HS-27A (cell line): ENCODE measurements at regions not wholly inside any gene's neighbourhood (a gene's known extent, or its start where the extent isn't known, plus 50 kb on each side); places are given as distances from the start of the nearest gene placed in this dataset.
A peak's percentile ranks its signal among the peaks of the same experiment; 100 is the strongest.

Source experiments
- DNase-seq: peaks from one replicate; pipeline ENCODE4 v3.0.0-alpha.2; 2012; ENCODE audit warnings: low read depth, missing footprints

DNA sequence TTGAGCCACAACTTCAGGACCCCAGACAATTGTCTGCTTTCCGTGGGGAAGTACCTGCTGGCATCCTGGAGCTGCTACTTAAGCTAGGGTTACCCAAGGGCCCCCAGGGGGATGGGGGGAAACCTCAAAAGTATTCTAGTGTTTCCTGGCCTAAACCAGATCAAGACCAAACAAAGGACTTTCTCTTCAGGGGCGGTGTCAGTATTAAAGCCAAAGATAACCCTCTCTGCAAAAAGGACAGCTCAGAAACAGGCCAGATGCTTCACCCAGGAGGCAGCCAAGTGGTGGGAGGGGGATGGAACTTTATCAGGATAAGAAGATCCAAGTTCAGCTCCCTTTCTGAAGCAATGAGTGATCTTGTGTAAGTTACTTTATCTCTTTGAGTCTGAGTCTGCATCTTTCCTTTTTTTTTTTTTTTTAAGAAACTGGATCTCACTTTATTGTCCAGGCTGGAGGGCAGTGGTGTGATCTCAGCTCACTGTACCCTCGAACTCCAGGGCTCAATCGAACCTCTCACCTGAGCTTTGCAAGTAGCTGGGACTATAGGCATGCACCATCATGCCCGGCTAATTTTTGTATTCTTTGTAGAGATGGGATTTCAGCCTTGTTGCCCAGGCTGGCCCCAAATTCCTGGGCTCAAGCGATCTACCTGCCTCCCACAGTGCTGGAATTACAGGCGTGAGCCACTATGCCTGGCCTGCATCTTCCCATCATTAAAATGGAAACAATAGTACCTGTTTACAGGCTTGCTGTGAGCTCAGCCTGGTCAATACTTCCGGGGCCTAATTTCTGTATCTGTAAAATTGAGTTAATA lies 151.8 kb upstream of the PTPRM start:
- no peak for DNase-seq

DNA sequence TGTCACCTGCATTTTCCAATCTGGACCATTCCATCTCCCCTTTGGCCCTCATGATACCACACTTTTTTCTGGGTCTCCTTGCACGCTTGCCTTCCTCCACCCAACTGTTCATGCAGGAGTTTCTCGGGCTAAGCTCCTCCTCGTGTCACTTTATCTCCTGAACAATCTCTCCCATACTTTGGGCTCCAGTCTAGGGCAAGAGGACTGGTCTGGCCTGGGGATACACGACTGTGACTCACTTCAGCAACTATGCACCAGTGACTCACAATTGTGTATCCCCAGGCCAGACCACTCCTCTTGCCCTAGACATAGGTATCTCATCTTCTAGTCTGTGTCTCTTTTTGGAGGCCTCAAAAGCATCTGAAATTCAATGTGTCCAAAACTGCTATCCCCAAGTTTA lies 149.4 kb upstream of the PTPRM start:
- DNase-seq = peak; percentile 14

DNA sequence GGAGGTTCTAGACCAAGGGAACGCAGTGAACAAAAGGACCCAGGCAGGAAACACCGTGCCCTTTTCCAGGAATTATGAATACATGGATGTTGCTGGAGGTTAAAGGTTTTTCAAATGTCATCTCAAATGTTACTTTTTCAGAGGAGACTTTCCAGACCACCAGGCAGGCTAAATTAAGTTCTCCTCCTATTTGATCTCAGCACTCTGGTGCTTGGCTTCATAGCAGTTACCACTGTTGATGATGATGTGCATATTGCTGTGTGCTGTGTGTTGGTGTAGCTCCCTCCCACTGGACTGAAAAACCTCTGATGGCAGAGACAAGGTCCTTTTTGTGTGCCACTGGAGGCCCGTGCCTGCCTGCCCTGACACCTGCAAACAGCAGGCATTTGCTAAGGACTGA lies 137.3 kb upstream of the PTPRM start:
- no peak for DNase-seq

DNA sequence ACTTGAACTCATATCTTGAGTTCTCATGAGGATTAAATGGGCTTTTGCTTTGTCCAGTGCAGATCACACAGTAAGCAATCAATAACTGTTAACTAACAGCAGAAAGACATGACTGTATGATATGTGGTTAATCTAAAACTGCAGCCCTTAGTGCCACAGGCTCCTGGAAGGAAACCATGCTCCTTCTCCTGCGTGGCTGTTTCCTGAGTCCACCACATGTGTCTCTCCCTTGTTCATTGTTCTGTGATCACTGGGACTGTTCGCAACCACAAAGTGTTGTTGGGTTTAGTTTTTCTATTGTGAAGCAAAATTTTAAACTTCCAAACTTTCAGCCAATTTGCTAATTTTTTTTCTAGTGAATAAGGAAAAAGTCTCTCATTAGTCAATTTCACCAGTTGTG lies 130.9 kb upstream of the PTPRM start:
- DNase-seq = no peak

DNA sequence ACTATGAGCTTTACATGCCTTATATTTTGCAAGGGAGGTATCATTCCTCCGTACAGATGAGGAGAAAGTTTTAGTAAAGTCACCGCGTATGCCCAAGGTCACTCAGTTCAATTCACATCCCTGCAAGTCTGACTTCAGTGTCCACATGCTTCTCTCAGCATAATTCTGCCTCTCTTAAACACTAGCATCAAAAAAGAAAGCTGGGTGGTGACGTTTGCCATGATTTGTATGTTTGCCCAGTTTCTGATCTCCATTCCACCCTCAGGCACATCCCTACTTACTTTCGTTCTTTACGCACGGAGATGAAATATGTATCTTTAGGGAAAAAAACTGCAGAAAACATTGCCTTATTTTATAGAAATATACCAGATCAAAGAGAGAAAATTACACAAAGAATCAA lies 129.2 kb upstream of the PTPRM start:
- no peak for DNase-seq

DNA sequence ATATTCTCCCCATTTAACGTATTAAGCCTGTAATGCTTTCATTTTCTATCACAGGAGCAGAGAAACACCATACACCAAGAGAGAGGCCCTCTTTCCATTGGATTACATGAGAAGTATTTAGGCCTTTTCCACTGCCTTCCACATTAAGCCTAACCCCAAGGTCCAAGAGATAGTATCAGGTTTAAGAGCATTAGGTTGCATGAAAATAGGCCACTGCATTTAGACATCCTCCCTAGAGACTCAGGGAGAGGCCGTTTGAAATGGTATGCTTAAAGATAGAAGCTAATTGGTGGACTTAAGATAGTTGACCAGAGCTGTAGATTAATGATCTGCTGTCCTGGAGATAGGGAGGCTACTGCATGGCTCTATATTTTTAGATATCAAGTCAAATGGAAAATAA lies 128.5 kb upstream of the PTPRM start:
- no peak for DNase-seq

DNA sequence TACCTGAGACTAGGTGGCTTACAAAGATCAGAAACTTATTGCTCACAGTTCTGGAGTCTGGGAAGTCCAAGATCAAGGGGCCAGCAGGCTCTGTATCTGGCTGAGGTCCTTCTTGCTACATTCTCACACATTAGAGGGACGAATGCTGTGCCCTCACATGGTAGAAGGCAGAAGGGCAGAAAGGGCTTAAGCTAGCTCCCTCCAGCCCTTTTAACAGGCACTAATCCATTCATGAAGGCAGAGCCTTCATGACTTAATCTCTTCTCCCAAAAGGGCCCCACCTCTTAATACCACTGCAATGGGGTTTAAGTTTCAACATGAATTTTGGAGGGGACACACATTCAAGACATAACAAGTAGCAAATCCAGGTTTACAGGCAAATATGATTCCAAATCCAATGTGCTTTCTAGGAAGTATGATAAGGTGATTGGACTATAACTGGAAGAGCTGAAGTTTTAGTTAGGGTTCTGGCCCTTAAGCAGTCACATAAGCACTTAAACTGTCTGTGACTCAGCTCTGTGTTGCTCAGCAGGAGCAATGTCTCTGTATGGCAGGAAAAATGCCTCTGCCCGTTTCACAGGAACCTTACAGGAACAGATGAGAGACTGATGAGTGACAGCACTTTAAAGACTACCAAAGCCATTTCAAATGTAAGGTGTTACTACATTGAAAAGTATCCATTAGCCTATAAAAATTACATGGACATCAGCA lies 119.6 kb upstream of the PTPRM start:
- no peak for DNase-seq

DNA sequence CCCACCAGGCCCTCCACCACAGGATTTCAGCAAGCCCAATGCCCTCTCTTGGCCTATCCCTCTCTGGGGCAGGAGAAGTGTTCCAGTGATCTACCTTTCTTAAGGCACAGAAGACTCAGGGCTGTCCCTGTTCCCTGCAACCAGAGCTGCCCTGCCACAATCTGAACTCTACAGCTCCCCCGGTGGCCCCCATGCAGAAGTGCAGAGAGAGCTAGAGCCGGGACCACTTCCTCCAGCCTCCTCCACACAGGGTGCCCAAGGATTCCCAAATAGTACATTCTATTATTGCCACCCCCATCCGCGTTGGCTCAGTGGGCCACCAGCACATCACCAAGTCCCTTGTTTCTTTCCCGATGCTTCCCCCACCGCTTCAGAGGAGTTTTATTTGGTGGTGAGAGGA lies 114.8 kb upstream of the PTPRM start:
- peak; percentile 3 for DNase-seq

DNA sequence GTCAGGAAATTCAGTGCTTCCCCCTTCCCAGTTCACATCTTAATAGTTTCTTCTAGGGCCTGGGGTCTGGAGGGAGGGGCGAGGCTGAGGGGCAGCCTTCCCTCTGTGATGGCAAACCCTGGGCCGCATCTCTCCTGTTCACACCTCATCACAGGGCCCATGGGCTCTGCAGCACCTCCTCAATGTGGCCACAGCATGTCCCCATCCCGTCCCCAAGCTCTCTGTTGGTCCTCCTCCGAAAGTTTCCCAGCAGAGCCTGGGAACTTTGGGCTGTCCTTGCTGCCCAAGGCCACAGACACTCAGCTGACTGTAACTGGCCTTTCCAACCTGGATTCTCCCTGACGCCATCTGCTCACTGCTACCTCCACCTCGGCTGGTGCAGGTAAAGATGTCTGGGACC lies 112.7 kb upstream of the PTPRM start:
- no peak for DNase-seq

DNA sequence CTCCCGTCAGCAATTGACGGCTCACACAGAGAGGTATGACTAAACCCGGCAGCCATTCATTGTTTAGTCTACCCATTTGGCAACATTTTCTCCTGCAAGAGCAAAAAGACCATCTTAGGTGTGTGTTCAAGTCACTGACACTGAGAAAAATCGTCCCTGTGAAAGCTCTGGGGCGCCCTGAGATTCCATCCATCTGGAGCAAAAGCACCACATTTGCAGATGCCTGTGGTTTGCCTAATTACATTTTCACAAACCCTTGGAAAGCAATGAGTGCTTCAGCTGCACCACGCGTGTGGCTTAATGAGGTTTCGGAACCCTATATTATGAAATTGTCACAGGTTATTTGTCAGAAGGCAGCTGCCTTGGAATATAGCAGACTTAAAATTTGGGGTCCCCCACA lies 110.7 kb upstream of the PTPRM start:
- DNase-seq = no peak

DNA sequence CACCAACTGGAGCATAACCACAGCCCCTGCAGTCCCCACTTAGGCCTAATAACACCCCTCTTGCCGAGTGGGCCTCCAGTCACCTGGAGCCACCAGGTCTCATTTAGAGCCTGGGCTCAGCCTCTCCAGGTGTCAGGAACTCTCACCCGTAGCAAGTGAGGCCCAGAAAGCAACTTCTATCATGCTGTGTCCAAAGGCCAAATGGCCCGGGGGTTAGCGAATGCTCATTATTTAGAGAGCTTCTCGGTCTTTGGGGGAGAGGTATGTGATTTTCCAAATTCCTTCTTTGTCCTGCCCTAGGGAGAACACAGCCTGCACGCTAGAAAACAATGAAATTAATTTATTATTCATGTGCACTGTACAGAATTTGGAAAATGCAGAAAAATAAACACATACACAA lies 109.9 kb upstream of the PTPRM start:
- DNase-seq = no peak

DNA sequence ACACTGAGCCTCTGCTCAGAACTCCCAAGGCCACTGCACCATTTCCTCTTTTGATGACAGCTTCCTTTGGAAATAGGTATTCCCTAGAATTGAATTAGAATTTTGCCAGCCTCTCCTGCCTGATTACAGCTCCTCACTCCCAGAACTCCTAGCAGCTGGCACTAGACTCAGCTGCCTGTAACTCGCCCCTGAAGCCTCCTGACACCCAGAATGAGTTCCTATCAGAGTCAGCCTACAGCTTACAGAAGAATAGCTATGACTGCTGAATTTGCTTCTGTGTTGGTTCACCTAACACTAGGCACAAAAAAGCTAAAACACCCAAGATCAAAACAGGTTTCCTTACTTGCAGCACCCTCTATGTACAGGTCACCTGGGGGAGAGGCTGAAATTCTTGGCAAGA lies 108.2 kb upstream of the PTPRM start:
- DNase-seq = no peak

DNA sequence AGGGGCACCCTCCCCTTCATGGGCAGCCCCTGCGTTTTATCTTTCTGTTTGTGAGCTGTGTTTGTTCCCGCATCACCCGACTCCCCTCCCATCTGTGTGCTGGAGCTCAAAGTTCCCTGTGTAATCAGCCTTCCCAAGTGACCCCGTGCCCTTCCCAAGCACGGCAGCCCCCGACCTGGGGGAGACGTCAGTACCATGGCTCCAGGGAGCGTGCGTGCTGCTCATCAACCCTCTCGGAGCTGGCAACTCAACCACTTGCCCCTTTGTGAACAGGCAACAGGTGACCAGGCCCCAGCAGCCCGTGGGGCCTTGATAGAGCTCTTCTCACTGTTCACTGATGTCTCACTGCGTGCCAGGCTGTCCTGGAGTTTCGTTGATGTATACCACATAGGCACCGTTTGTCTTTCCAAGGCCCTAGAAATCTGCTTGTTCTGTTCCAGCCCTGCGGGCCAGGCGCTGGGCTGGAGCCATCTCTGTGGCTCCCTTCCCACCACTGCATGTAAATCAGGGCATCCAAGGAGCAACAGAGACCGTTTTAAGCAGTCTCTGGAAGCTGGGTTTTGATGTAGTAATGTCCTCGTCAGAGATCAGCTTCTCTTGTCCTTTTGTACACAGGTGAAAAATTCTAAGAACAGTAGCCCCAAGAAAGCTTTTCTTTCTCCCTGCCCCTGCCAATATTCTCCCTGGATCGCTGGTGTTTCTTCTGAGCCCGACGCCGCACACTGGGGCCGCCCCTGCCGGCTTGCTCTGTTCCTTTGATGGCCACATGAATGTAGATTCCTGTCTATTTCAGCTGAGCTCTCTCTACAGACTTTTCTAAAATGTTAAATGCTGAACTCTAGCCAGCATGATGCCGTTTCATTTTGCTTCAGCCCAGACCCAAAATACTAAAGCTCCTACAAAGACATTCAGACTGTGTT lies 107.0 kb upstream of the PTPRM start:
- DNase-seq = no peak

DNA sequence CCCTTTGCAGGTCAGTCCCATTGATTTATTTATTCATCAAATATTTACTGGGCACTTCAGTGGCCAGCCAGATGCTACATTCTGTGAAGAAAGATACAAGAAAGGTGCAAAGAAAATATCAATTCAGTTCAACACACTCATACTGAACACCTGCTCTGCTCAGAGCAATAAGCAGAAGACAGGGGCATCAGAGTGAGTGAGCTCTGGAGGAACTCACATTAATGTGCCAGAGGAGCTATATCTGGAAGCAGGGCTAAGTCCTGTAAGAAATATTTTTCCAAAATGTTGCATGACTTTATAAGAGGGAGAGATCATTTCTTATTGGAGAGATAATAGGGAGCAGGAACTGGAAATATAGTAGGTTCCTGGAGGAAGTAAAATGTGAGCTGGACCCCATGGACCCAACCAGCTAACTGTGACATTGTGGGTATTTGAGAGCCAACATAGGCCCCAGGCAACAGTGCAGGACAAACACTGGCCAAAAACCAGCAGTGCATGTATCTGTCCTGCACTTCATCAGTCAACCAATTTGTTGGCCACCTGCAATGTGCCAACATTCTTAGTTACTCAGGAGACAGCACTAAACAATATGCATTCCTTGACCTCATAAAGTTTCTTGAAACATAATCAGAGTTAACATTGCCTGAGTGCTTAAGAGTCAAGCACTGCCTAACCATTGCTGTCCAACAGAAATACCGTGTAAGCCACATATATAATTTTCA lies 102.7 kb upstream of the PTPRM start:
- no peak for DNase-seq

DNA sequence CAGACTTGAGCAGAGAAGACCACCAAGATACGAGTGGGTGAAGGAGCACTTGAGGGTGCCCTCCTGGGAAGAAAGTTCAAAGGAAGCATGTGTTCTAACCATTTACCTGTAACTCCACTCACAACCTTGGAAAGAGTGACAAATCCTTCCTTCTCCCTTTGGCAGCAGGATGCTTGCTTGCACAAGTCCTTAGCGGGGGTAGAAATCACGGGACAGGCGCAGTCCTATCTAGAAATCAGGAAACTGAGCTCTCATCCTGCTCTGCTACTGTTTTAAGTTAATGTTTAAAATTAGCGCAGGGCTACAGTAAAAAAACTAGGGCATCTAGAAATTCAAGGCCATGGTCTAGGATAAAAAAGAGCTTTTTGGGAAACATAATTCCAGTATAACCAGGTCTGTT lies 100.9 kb upstream of the PTPRM start:
- no peak for DNase-seq

DNA sequence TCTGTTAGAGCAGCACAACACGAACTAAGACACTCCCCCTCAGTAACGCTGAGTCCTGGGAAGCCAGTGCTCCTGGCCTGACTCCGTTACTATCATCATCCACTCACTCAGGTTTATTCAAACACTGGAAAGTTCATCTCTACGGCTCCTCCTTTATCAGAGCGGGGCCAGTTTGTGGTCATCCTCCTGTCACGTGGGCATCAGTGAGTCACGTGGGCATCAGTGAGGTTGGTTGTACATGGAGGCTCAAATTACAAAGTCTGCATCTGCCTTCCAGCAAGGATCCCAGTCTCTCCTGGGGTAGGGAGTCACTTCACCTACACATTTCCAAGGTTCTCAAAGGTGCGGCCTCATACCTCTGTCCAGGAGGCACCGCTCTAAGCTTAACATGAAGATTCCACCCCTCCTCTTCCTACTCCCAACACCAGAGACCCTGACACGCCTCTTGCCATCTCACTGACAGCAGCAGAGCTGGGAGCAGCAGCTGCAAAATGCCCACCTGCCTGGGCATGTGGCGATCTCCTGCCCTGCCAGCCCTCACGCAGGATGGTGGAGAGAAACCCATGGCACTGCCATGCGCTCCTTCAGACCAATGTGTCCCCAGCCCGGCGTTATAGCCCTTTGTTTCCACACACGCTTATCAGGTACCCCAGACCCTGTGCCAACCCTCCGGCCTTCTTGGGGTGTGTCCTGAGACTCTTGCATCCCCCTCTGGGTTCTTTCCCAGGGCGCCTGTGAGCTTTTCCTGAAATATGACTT lies 99.2 kb upstream of the PTPRM start:
- DNase-seq = no peak

DNA sequence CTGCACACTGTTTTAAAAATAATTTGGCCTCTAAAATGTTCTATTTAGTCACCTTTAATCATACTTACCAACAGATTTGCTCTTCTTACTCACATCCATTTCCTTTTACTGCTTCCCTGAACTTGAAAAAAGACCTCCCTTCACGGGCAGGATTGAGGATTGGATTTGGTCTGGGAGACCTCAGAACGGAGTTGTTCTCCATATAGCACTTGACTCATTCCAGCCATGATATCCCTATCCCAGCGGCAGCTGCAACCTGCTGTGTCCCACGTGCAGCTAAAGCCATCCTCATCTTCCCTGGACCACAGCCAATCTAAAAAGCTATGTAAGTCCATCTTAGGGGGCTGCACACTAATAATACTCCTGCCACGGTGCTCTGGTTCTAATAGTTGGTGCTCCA lies 97.0 kb upstream of the PTPRM start:
- no peak for DNase-seq

DNA sequence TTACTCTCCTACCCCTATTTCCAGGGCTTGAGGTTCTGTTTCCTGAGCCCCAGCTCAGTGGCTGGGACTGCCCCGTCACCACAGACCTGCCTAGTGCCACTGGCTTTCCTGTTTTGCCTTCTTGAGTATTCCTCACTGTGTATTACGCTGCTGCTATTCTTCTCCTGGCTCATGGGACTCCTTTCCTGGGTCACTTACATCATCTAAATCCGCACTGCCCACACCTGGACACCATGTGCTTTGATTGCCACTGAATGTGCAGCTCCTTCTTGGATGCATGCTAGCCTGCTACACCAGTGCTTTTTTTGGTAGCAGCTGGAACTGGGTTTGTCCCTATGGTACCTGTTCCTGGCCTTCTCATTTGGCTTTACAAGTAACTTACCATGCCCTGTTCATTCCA lies 96.6 kb upstream of the PTPRM start:
- DNase-seq = no peak

DNA sequence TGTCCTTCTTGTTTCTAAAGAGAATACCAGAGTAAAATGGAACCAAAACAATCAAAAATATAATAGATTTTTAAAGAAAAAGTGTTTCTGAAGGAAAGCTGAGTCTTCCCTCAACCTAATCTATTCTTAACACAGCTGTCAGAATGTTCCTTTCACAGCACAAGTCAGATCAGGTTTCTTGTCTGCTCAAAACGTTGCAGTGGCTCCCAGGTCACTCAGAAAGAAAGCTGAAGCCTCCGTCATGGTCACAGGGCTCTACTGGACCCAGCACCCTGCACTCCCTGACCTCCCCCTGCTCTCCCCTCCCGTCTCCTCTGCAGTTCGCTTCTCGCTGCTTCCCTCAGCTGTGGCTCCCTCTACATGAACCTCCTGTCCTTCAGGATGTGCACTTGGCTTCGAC lies 90.7 kb upstream of the PTPRM start:
- DNase-seq = no peak

DNA sequence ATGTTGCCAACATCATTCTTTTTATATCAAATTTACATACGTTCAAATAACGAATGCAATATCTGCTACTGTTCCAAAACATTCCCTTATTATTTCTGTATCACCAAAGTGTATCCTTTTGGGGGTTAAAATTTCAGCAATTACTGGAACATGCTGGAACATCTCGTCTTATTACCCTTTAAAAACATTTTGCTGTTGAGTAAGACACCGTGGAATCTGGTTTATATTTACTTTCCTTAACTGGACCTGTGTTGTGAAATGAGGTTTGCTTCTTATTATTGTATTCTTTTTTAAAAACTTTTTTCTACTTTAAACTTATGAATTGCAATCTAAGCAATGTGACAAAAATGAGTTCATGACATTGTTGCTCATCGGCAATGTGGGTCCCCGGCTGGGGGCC lies 87.4 kb upstream of the PTPRM start:
- no peak for DNase-seq

DNA sequence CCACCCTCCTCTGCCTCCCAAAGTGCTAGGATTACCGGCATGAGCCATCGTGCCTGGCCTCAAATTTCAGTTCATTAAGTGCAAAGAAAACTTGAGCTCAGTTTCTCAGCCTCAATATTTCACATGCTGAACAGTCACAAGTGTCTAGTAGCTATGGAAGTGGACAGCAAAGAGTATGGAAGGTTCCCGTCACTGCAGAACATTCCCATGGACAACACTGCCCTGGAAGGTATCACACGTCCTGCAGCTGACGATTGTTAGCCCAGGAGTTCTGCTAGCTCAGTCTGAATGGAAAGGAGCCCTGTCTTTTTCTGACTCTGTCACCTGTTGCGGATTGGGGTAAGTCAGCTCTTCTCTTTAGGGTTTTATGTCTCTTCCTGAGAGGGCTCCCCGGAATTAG lies 86.2 kb upstream of the PTPRM start:
- DNase-seq = no peak
